Mucosa of descending colon (tissue), 3 donors: ENCODE measurements at regions not wholly inside any gene's neighbourhood (a gene's known extent, or its start where the extent isn't known, plus 50 kb on each side); places are given as distances from the start of the nearest gene placed in this dataset.

Source experiments
- ATAC-seq: fragments of 200-7000 bp; cut with Tn5 transposase; one replicate; pipeline ENCODE4 v1.9.1; 2020; ENCODE audit warnings: mild to moderate bottlenecking, moderate library complexity
- DNase-seq, 3 donors: peaks; one replicate each; pipeline ENCODE4 v3.0.0-alpha.2; 2020
- H3K36me3 ChIP-seq: fragments of 200-600 bp; one replicate; pipeline ENCODE4 v1.8.0; 2021; ENCODE audit warnings: low read depth, mild to moderate bottlenecking
- H3K4me1 ChIP-seq: fragments of 200-600 bp; one replicate; pipeline ENCODE4 v1.8.0; 2021; ENCODE audit warnings: low read depth, mild to moderate bottlenecking
- H3K4me3 ChIP-seq: fragments of 200-600 bp; one replicate; pipeline ENCODE4 v1.8.0; 2021; ENCODE audit warnings: mild to moderate bottlenecking
- H3K9me3 ChIP-seq: fragments of 200-600 bp; one replicate; pipeline ENCODE4 v1.8.0; 2021; ENCODE audit warnings: mild to moderate bottlenecking
- intact Hi-C, 2 donors: fragments of 100-400 bp; cut with DNase I in 1 of 2; cut with micrococcal nuclease in 1 of 2; formaldehyde crosslinking; loops; one replicate each; pipeline versions ENCODE4 v1.11.0 to v1.11.1; 2022; cut with DNase I, micrococcal nuclease
- TF ChIP-seq, protein P1 (sequence below): fragments of 200-600 bp; IDR thresholded peaks from one replicate; pipeline ENCODE4 v1.8.0; 2022; ENCODE audit warnings: antibody characterized with exemption, mild to moderate bottlenecking
- donor health status: DM: no; HTN: no; CAD: no; lungs with moderate emphysema.
- donor health status: DM: no; HTN: no; CAD: no.
- donor health status: DM: no; HTN: yes; CAD: no.

DNA sequence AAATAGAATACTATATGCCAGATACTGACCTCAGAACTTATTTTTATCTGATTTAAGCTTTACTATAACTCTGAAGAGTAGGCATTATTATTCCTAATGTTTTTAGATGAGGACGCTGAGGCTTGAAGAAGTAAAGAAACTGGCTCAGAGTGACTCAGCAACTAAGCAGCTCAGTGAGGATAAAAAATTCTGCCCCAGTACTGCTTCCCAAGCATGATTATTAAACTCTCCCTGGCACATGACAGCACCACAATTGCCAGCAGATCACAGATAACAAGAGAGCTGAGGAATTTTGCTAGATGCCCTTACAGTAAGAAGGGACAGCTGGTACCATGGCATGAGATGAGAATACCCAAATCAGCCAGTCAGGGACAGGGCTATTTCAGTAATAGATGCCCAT is 219.4 kb downstream of the NKX6-1 start:
- intact Hi-C loops = no loop called here

DNA sequence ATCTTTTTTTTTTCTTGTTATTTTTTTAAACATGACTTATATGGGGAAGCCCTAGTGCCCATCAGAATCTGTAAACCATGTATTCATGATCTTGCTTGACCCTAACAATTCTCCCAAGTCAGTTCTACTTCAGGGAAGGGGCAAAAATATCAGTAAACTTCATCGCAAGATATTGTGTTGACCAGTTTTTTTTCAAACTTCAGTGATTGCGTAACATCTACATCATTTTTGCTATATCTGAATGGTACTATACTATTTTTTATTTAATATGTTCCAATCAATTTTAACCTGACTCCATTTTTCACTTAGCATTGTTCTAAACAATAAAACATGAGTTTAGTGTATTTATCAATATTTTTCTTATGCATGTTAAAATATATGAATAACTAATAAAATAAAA is 221.2 kb downstream of the NKX6-1 start:
- no peak for ATAC-seq
- intact Hi-C loops = no loop called here
- Histone ChIP-seq H3K9me3 (no peaks in the 10 kb centered on the region), H3K36me3 (no peaks in the 10 kb centered on the region), H3K4me1 (no peaks in the 10 kb centered on the region), H3K4me3 (no peak overlapping the region)
- TF ChIP-seq, protein P1, sequence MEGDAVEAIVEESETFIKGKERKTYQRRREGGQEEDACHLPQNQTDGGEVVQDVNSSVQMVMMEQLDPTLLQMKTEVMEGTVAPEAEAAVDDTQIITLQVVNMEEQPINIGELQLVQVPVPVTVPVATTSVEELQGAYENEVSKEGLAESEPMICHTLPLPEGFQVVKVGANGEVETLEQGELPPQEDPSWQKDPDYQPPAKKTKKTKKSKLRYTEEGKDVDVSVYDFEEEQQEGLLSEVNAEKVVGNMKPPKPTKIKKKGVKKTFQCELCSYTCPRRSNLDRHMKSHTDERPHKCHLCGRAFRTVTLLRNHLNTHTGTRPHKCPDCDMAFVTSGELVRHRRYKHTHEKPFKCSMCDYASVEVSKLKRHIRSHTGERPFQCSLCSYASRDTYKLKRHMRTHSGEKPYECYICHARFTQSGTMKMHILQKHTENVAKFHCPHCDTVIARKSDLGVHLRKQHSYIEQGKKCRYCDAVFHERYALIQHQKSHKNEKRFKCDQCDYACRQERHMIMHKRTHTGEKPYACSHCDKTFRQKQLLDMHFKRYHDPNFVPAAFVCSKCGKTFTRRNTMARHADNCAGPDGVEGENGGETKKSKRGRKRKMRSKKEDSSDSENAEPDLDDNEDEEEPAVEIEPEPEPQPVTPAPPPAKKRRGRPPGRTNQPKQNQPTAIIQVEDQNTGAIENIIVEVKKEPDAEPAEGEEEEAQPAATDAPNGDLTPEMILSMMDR = no peak
- no peak for DNase-seq

More for the DNA sequence above, 219.4 kb downstream of the NKX6-1 start:
- TF ChIP-seq, protein P1 = no peak
- no peaks in the 10 kb centered on the region for H3K9me3 ChIP-seq
- H3K4me1 ChIP-seq = no peaks in the 10 kb centered on the region
- DNase-seq (no peak), ATAC-seq (no peak)
- no peak overlapping the region for H3K4me3 ChIP-seq
- H3K36me3 ChIP-seq = no peaks in the 10 kb centered on the region

DNA sequence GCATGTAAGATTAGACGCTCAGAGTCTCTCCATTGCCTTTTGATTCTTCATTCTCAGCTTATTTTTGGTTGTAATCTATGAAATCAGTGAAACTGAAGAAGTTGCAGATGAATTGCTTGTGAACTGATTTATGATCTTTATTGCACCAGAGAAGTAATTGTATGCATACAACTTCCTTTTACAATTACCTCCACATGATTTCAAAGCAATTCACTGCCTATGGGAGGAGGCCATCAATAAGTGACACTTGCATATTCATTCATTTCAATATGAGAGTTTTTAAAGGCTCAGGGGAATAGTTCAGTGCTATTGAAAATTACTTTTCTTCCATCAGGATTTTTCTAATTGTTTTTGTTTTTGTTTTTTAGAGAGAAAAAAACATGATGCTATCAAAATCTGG is 222.3 kb downstream of the NKX6-1 start:
- Histone ChIP-seq H3K4me3 (no peak overlapping the region), H3K36me3 (no peaks in the 10 kb centered on the region), H3K9me3 (no peaks in the 10 kb centered on the region), H3K4me1 (no peaks in the 10 kb centered on the region)
- intact Hi-C loops = no loop called here
- no peak for ATAC-seq
- DNase-seq = no peak
- TF ChIP-seq, protein P1 = no peak

DNA sequence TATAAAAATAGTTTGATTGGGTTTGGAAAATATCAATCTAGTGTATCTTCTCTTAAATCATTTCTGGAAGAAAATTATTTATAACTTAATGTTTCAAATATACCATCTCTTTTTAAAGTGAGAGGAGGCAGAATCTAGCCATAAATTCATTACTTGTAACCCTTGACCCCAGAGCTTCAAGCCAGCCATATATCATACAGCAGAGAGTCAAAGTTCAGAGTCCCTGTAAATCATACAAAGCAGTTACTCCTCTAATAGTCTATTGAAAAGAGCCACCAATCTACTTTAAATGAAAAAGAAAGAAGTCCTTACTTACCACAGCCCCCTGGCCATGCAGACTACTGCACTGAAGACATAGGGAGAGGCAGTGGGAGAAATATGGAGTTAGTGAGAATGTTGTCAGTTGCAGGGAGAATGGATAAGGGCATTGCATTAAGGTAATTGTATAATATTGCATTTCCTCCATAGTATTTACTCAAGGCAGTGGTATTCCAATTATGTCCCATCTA is 229.5 kb downstream of the NKX6-1 start:
- Histone ChIP-seq H3K4me1 (no peaks in the 10 kb centered on the region), H3K4me3 (no peak overlapping the region), H3K36me3 (no peaks in the 10 kb centered on the region), H3K9me3 (no peaks in the 10 kb centered on the region)
- DNase-seq = no peak
- intact Hi-C loops = no loop called here
- ATAC-seq = no peak
- TF ChIP-seq, protein P1 = no peak

DNA sequence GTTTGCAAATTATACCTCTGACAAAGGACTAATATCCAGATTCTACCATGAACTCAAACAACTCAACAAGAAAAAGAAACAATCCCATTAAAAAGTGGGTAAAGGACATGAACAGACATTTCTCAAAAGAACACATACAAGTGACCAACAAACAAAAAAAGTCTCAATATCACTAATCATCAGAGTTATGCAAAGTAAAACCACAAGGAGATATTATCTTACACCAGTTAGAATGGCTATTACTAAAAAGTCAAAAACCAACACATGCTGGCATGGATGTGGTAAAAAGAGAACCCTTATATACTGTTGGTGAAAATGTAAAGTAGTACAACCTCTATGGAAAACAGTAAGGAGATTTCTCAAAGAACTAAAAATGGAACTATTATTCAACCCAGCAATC is 234.4 kb downstream of the NKX6-1 start:
- intact Hi-C loops = no loop called here
- H3K4me3 ChIP-seq = no peak overlapping the region
- H3K9me3 ChIP-seq = peaks cover 11% of the 10 kb centered on the region
- no peaks in the 10 kb centered on the region for H3K4me1 ChIP-seq
- no peaks in the 10 kb centered on the region for H3K36me3 ChIP-seq
- ATAC-seq (no peak), DNase-seq (no peak)
- TF ChIP-seq, protein P1 = no peak

DNA sequence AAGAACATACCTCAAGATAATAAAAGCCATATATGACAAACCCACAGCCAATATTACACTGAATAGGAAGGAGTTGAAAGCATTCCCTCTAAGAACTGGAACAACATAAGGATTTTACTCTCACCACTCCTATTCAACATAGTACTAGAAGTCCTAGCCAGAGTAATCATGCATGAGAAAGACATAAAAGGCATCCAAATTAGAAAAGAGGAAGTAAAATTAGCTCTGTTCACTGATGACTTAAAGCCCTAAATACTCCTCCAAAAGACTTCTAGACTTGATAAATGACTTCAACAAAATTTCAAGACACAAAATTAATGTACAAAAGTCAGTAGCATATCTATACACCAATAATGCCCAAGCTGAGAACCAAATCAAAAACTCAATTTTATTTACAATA is 235.7 kb downstream of the NKX6-1 start:
- TF ChIP-seq, protein P1 = no peak
- DNase-seq = no peak
- no peak for ATAC-seq
- Histone ChIP-seq H3K36me3 (no peaks in the 10 kb centered on the region), H3K4me1 (no peaks in the 10 kb centered on the region), H3K9me3 (peaks cover 14% of the 10 kb centered on the region), H3K4me3 (no peak overlapping the region)
- intact Hi-C loops = no loop called here
